ENCODE measurements at regions not wholly inside any gene's neighbourhood (a gene's known extent, or its start where the extent isn't known, plus 50 kb on each side); places are given as distances from the start of the nearest gene placed in this dataset.
A peak's percentile ranks its signal among the peaks of the same experiment; 100 is the strongest.

DNA sequence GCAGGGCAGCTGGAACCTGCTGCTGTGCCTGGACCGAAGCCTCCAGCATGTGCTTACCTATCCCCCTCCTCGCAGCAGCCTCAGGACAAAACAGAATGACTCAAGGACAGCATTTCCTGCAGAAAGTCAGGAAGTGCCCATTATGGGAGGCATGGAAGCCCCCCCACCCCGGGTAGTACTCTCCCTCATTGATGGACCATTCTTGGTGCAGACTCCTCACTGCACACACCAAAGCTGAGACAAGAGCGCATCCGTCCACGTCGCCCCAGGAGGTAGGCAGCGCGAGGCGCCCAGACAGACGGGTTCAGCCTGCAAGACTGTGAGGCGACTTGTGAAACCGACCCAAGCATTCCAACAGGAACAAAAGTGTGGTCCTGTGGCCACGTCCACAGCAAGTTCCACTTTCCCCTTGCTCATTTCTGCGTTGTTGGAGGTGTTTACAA, 243.9 kb upstream of the ATXN7L3B start:
- DNase-seq (ENCODE audit: unreplicated experiment) = no peak
- TF ChIP-seq, protein P1, sequence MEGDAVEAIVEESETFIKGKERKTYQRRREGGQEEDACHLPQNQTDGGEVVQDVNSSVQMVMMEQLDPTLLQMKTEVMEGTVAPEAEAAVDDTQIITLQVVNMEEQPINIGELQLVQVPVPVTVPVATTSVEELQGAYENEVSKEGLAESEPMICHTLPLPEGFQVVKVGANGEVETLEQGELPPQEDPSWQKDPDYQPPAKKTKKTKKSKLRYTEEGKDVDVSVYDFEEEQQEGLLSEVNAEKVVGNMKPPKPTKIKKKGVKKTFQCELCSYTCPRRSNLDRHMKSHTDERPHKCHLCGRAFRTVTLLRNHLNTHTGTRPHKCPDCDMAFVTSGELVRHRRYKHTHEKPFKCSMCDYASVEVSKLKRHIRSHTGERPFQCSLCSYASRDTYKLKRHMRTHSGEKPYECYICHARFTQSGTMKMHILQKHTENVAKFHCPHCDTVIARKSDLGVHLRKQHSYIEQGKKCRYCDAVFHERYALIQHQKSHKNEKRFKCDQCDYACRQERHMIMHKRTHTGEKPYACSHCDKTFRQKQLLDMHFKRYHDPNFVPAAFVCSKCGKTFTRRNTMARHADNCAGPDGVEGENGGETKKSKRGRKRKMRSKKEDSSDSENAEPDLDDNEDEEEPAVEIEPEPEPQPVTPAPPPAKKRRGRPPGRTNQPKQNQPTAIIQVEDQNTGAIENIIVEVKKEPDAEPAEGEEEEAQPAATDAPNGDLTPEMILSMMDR (IDR thresholded peaks at IDR 0.05; ENCODE audit: unreplicated experiment) = no peak
- BruUV-seq (replicated peaks) = no TSS peak
- ChIA-PET CTCF (no interaction called here), POLR2A (no interaction called here)
- intact Hi-C loops (cut with micrococcal nuclease) = no loop called here
- H3K27me3 Mint-ChIP-seq (ENCODE audit: insufficient read depth, unreplicated experiment) = no peaks in the 10 kb centered on the region
- no peaks in the 10 kb centered on the region for H3K9me3 Mint-ChIP-seq (ENCODE audit: unreplicated experiment)
- no peaks in the 10 kb centered on the region for H3K36me3 Mint-ChIP-seq (ENCODE audit: insufficient read depth, unreplicated experiment)
- H3K27ac Mint-ChIP-seq (ENCODE audit: low read depth, unreplicated experiment) = no peak overlapping the region
- H3K4me3 Mint-ChIP-seq (ENCODE audit: unreplicated experiment) = no peak overlapping the region
- no peaks in the 10 kb centered on the region for H3K4me1 Mint-ChIP-seq (ENCODE audit: insufficient read depth, unreplicated experiment)

DNA sequence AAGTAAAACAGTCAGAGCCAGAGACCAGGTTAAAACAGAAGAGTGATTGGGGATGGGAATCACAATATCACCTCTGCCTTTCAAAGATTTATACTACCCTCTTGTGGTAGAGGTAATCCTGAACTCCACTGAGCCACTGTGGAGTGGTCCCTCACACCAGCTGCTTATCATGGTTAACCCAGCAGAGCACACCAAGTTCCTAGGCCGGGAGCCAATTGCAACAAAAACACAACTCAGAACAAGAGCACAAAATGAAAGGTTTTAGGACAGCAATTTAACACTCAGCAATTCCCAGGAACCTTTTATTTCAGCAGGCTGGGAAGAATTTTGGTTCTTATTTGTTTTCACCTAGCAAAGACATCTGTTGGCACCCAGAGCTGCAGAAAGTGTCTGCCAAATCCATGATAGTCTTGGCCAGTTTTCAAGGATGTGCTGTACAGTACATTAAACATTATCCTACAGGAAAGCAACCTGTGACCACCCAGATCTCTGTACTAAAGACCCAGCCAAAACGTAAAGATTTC, 220.5 kb upstream of the ATXN7L3B start:
- Mint-ChIP-seq H3K9me3 (ENCODE audit: unreplicated experiment) (no peaks in the 10 kb centered on the region), H3K27me3 (ENCODE audit: insufficient read depth, unreplicated experiment) (no peaks in the 10 kb centered on the region), H3K4me1 (ENCODE audit: insufficient read depth, unreplicated experiment) (peaks cover 14% of the 10 kb centered on the region), H3K36me3 (ENCODE audit: insufficient read depth, unreplicated experiment) (peaks cover 7% of the 10 kb centered on the region), H3K27ac (ENCODE audit: low read depth, unreplicated experiment) (no peak overlapping the region), H3K4me3 (ENCODE audit: unreplicated experiment) (no peak overlapping the region)
- TF ChIP-seq, protein P1 (IDR thresholded peaks at IDR 0.05; ENCODE audit: unreplicated experiment) = peak; percentile 52
- ChIA-PET CTCF (interaction anchor here (0.6 to 3.1 kb wide), 30 partner anchors 8 to 1988 kb away, joined by 3 to 16 read pairs (median 4); no protein-coding TSS in a partner anchor), POLR2A (interaction anchor here (1.4 kb wide), 1 partner anchor 295 kb away, joined by 3 read pairs; no protein-coding TSS in a partner anchor)
- intact Hi-C loops (cut with micrococcal nuclease) = loop anchor here (1.0 to 2.0 kb wide), 5 partner anchors 98 to 1971 kb away; no protein-coding TSS in a partner anchor
- BruUV-seq (replicated peaks) = no TSS peak
- DNase-seq (ENCODE audit: unreplicated experiment) = peak; percentile 62

DNA sequence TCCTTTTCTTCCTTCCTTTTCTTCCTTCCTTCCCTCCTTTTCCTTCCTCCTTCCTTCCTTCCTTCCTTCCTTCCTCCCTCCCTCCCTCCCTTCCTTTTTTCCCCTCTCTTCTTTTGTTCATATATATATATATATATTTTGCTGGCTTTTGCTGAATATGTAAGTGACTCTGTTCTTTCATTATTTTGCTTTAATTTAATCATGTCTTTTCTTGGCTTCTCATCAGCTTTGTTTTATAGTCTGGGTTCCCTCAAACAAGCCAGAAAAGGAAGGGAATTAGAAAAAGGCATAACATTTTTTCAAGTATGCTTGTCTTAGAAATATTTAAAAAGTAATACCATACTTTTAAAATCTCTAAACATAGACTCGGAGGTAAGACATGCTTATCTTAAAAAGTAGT, 219.9 kb upstream of the ATXN7L3B start:
- DNase-seq (ENCODE audit: unreplicated experiment) = no peak
- ChIA-PET CTCF (interaction anchor here (0.6 to 3.1 kb wide), 14 partner anchors 8 to 1972 kb away, joined by 3 to 16 read pairs (median 4); no protein-coding TSS in a partner anchor), POLR2A (interaction anchor here (1.4 kb wide), 1 partner anchor 296 kb away, joined by 3 read pairs; no protein-coding TSS in a partner anchor)
- TF ChIP-seq, protein P1 (IDR thresholded peaks at IDR 0.05; ENCODE audit: unreplicated experiment) = no peak
- Mint-ChIP-seq H3K27me3 (ENCODE audit: insufficient read depth, unreplicated experiment) (no peaks in the 10 kb centered on the region), H3K9me3 (ENCODE audit: unreplicated experiment) (no peaks in the 10 kb centered on the region), H3K36me3 (ENCODE audit: insufficient read depth, unreplicated experiment) (peaks cover 7% of the 10 kb centered on the region), H3K4me1 (ENCODE audit: insufficient read depth, unreplicated experiment) (peaks cover 14% of the 10 kb centered on the region), H3K27ac (ENCODE audit: low read depth, unreplicated experiment) (no peak overlapping the region), H3K4me3 (ENCODE audit: unreplicated experiment) (no peak overlapping the region)
- intact Hi-C loops (cut with micrococcal nuclease) = loop anchor here (1.0 to 2.0 kb wide), 5 partner anchors 97 to 1971 kb away; no protein-coding TSS in a partner anchor
- no TSS peak for BruUV-seq (replicated peaks)

DNA sequence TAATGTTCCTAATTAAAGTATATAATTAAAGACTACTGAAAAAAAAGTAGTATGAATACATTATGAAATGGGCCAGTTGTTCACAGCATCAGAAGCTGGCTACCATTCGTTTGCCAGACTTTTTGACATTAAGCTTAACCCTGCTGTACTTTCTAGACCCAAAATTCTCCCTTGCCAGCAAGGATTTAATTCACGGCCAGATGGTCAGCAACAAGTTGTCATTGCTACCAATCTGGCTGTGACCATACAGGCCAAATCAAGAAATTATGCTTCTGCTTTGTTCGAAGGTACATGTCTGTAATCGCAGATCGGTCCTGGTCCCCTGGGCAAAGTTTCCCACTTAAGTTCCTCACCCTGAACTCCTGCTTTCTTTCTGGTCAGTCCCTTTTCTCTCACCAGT, 217.7 kb upstream of the ATXN7L3B start:
- Mint-ChIP-seq H3K27me3 (ENCODE audit: insufficient read depth, unreplicated experiment) (no peaks in the 10 kb centered on the region), H3K27ac (ENCODE audit: low read depth, unreplicated experiment) (no peak overlapping the region), H3K4me3 (ENCODE audit: unreplicated experiment) (no peak overlapping the region), H3K36me3 (ENCODE audit: insufficient read depth, unreplicated experiment) (no peaks in the 10 kb centered on the region), H3K9me3 (ENCODE audit: unreplicated experiment) (no peaks in the 10 kb centered on the region), H3K4me1 (ENCODE audit: insufficient read depth, unreplicated experiment) (peaks cover 14% of the 10 kb centered on the region)
- no peak for DNase-seq (ENCODE audit: unreplicated experiment)
- intact Hi-C loops (cut with micrococcal nuclease) = no loop called here
- POLR2A ChIA-PET = no interaction called here
- BruUV-seq (replicated peaks) = no TSS peak
- TF ChIP-seq, protein P1 (IDR thresholded peaks at IDR 0.05; ENCODE audit: unreplicated experiment) = no peak
- CTCF ChIA-PET = interaction anchor here (0.5 to 3.1 kb wide), 3 partner anchors 17 to 384 kb away, joined by 3 to 16 read pairs (median 4); no protein-coding TSS in a partner anchor
